ENCODE measurements at regions not wholly inside any gene's neighbourhood (a gene's known extent, or its start where the extent isn't known, plus 50 kb on each side); places are given as distances from the start of the nearest gene placed in this dataset.

GRCh38 chr5:106088462-106088861 is 1582.3 kb downstream of the EFNA5 start:
- FAIRE-seq: no peak

GRCh38 chr5:106086352-106086751 is 1584.4 kb downstream of the EFNA5 start:
- no peaks in the 10 kb centered on the region for H3K27me3 ChIP-seq (ENCODE audit: control insufficient read depth, insufficient read depth, low read length)
- no peak overlapping the region for H3K9ac ChIP-seq (ENCODE audit: low read length in 3 of 3)
- intact Hi-C loops (cut with DNase I): no loop called here
- FAIRE-seq (no peak), DNase-seq (no peak)
- TF ChIP-seq, protein P1, sequence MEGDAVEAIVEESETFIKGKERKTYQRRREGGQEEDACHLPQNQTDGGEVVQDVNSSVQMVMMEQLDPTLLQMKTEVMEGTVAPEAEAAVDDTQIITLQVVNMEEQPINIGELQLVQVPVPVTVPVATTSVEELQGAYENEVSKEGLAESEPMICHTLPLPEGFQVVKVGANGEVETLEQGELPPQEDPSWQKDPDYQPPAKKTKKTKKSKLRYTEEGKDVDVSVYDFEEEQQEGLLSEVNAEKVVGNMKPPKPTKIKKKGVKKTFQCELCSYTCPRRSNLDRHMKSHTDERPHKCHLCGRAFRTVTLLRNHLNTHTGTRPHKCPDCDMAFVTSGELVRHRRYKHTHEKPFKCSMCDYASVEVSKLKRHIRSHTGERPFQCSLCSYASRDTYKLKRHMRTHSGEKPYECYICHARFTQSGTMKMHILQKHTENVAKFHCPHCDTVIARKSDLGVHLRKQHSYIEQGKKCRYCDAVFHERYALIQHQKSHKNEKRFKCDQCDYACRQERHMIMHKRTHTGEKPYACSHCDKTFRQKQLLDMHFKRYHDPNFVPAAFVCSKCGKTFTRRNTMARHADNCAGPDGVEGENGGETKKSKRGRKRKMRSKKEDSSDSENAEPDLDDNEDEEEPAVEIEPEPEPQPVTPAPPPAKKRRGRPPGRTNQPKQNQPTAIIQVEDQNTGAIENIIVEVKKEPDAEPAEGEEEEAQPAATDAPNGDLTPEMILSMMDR (IDR thresholded peaks at IDR 0.05; ENCODE audit: borderline replicate concordance, extremely low read depth, insufficient read depth): no peak
- no peak overlapping the region for H3K4me3 ChIP-seq (ENCODE audit: low read length in 3 of 3)
- H3K27ac ChIP-seq (ENCODE audit: low read depth in 2 of 2, low read length in 2 of 2): no peak overlapping the region
- H3K4me1 ChIP-seq (ENCODE audit: control insufficient read depth in 2 of 3, insufficient read depth in 2 of 3, low read depth in 1 of 3, low read length in 3 of 3): no peaks in the 10 kb centered on the region
- no peaks in the 10 kb centered on the region for H3K36me3 ChIP-seq (ENCODE audit: control insufficient read depth in 2 of 3, insufficient read depth in 3 of 3, low read length in 3 of 3)
- H3K9me3 ChIP-seq (ENCODE audit: control insufficient read depth in 2 of 3, insufficient read depth in 1 of 3, low read length in 3 of 3): no peaks in the 10 kb centered on the region

More at GRCh38 chr5:106088462-106088861, 1582.3 kb downstream of the EFNA5 start:
- Histone ChIP-seq H3K9ac (ENCODE audit: low read length in 3 of 3) (no peak overlapping the region), H3K4me1 (ENCODE audit: control insufficient read depth in 2 of 3, insufficient read depth in 2 of 3, low read depth in 1 of 3, low read length in 3 of 3) (no peaks in the 10 kb centered on the region), H3K4me3 (ENCODE audit: low read length in 3 of 3) (no peak overlapping the region), H3K27ac (ENCODE audit: low read depth in 2 of 2, low read length in 2 of 2) (no peak overlapping the region), H3K9me3 (ENCODE audit: control insufficient read depth in 2 of 3, insufficient read depth in 1 of 3, low read length in 3 of 3) (no peaks in the 10 kb centered on the region), H3K36me3 (ENCODE audit: control insufficient read depth in 2 of 3, insufficient read depth in 3 of 3, low read length in 3 of 3) (no peaks in the 10 kb centered on the region), H3K27me3 (ENCODE audit: control insufficient read depth, insufficient read depth, low read length) (no peaks in the 10 kb centered on the region)
- intact Hi-C loops (cut with DNase I): no loop called here
- no peak for DNase-seq
- TF ChIP-seq, protein P1 (IDR thresholded peaks at IDR 0.05; ENCODE audit: borderline replicate concordance, extremely low read depth, insufficient read depth): no peak

DNA sequence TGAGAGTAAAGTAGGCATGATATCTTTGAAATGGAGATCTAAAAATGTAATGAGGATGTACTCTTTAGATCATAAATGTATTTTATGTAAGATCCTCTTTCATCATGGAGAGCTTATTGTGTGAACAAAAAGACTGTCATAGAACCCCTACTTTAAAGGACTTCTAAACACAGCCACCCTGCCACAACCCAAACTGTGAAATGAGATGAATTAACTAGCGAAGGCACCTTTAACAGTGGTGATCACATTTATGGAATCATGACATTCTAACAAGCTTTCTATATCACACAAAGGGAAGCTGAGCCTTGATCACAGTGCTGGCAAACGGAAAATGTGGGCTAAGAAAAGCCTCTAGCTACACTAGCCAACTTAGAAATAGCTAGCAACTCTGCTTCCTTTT is 1585.2 kb downstream of the EFNA5 start:
- intact Hi-C loops (cut with DNase I): no loop called here

More for the DNA sequence above, 1585.2 kb downstream of the EFNA5 start:
- Histone ChIP-seq H3K27ac (ENCODE audit: low read depth in 2 of 2, low read length in 2 of 2) (no peak overlapping the region), H3K9me3 (ENCODE audit: control insufficient read depth in 2 of 3, insufficient read depth in 1 of 3, low read length in 3 of 3) (no peaks in the 10 kb centered on the region), H3K4me3 (ENCODE audit: low read length in 3 of 3) (no peak overlapping the region), H3K36me3 (ENCODE audit: control insufficient read depth in 2 of 3, insufficient read depth in 3 of 3, low read length in 3 of 3) (no peaks in the 10 kb centered on the region), H3K27me3 (ENCODE audit: control insufficient read depth, insufficient read depth, low read length) (no peaks in the 10 kb centered on the region), H3K9ac (ENCODE audit: low read length in 3 of 3) (no peak overlapping the region), H3K4me1 (ENCODE audit: control insufficient read depth in 2 of 3, insufficient read depth in 2 of 3, low read depth in 1 of 3, low read length in 3 of 3) (no peaks in the 10 kb centered on the region)
- FAIRE-seq (no peak), DNase-seq (no peak)
- TF ChIP-seq, protein P1 (IDR thresholded peaks at IDR 0.05; ENCODE audit: borderline replicate concordance, extremely low read depth, insufficient read depth): no peak
